ENCODE measurements at regions not wholly inside any gene's neighbourhood (a gene's known extent, or its start where the extent isn't known, plus 50 kb on each side); places are given as distances from the start of the nearest gene placed in this dataset.

- WGBS = 55% methylated on average over 10 of the region's 10 CpGs
- H3K27me3 ChIP-seq (ENCODE audit: insufficient read depth, low read length) = no peaks in the 10 kb centered on the region
- no peaks in the 10 kb centered on the region for H3K9me3 ChIP-seq (ENCODE audit: insufficient read depth, low read depth, low read length)
- H3K4me3 ChIP-seq (ENCODE audit: low read length) = no peak overlapping the region
- no peak overlapping the region for H3K27ac ChIP-seq (ENCODE audit: low read depth, low read length)
- H3K36me3 ChIP-seq (ENCODE audit: insufficient read depth, low read length) = no peaks in the 10 kb centered on the region
- H3K4me1 ChIP-seq (ENCODE audit: insufficient read depth, low read length) = peaks cover 23% of the 10 kb centered on the region
- no peak overlapping the region for H3K9ac ChIP-seq (ENCODE audit: low read depth, low read length)
Observed at GRCh38 chr6:14429396-14429795, 311.8 kb downstream of the CD83 start.

- Histone ChIP-seq H3K36me3 (ENCODE audit: insufficient read depth, low read length) (no peaks in the 10 kb centered on the region), H3K4me1 (ENCODE audit: insufficient read depth, low read length) (peaks cover 23% of the 10 kb centered on the region), H3K9ac (ENCODE audit: low read depth, low read length) (no peak overlapping the region), H3K4me3 (ENCODE audit: low read length) (no peak overlapping the region), H3K27me3 (ENCODE audit: insufficient read depth, low read length) (no peaks in the 10 kb centered on the region), H3K9me3 (ENCODE audit: insufficient read depth, low read depth, low read length) (no peaks in the 10 kb centered on the region), H3K27ac (ENCODE audit: low read depth, low read length) (no peak overlapping the region)
- 93% methylated on average over 2 of the region's 2 CpGs for WGBS
Observed at GRCh38 chr6:14430218-14430617, 312.6 kb downstream of the CD83 start.

GRCh38 chr6:14431385-14432330, 314.1 kb downstream of the CD83 start:
- H3K4me3 ChIP-seq (ENCODE audit: low read length) = no peak overlapping the region
- no peaks in the 10 kb centered on the region for H3K27me3 ChIP-seq (ENCODE audit: insufficient read depth, low read length)
- peaks cover 23% of the 10 kb centered on the region for H3K4me1 ChIP-seq (ENCODE audit: insufficient read depth, low read length)
- H3K9ac ChIP-seq (ENCODE audit: low read depth, low read length) = no peak overlapping the region
- H3K27ac ChIP-seq (ENCODE audit: low read depth, low read length) = no peak overlapping the region
- no peaks in the 10 kb centered on the region for H3K9me3 ChIP-seq (ENCODE audit: insufficient read depth, low read depth, low read length)
- WGBS = 83% methylated on average over 13 of the region's 14 CpGs
- no peaks in the 10 kb centered on the region for H3K36me3 ChIP-seq (ENCODE audit: insufficient read depth, low read length)

DNA sequence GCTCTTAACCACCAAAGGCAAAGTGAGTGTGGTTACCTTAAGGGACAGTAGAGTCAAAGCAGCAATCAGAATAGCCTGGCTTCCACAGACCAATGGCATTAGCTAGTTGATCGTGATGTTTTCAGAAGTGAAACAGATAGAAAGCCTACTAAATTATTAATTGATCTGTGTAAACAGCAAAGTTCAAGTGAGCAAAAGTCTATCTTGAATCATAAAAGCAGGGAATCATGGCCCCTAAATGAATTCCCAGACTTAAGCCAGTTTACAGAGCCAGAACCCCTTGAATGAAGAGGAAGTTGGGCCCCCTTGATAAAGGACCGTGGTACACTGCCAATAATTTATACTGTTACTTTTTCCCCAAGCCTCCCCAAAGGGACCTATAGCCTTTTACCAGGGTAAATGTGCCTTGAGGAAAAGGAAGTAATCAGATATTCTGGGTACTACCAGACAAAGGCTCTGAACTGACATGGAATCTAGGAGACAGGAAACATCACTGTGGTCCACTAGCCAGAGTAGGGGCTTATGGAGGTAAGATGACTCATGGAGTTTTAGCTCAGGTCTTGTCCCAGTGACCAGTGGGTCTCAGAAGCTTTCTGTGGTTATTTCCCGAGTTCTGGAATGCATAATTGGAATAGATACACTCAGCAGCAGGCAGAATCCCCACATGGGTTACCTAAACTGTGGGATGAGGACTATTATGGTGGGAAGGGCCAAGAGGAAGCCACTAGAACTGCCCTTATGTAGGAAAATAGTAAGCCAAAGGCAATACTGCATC, 317.5 kb downstream of the CD83 start:
- Histone ChIP-seq H3K36me3 (ENCODE audit: insufficient read depth, low read length) (no peaks in the 10 kb centered on the region), H3K9me3 (ENCODE audit: insufficient read depth, low read depth, low read length) (no peaks in the 10 kb centered on the region), H3K4me3 (ENCODE audit: low read length) (no peak overlapping the region), H3K27me3 (ENCODE audit: insufficient read depth, low read length) (no peaks in the 10 kb centered on the region), H3K9ac (ENCODE audit: low read depth, low read length) (no peak overlapping the region), H3K27ac (ENCODE audit: low read depth, low read length) (no peak overlapping the region), H3K4me1 (ENCODE audit: insufficient read depth, low read length) (peaks cover 13% of the 10 kb centered on the region)
- 98% methylated on average over 3 of the region's 3 CpGs for WGBS

- H3K9me3 ChIP-seq (ENCODE audit: insufficient read depth, low read depth, low read length) = no peaks in the 10 kb centered on the region
- H3K9ac ChIP-seq (ENCODE audit: low read depth, low read length) = no peak overlapping the region
- H3K4me1 ChIP-seq (ENCODE audit: insufficient read depth, low read length) = peaks cover 16% of the 10 kb centered on the region
- no peak overlapping the region for H3K4me3 ChIP-seq (ENCODE audit: low read length)
- H3K27me3 ChIP-seq (ENCODE audit: insufficient read depth, low read length) = no peaks in the 10 kb centered on the region
- no peaks in the 10 kb centered on the region for H3K36me3 ChIP-seq (ENCODE audit: insufficient read depth, low read length)
- 82% methylated on average over 3 of the region's 3 CpGs for WGBS
- no peak overlapping the region for H3K27ac ChIP-seq (ENCODE audit: low read depth, low read length)
Observed at GRCh38 chr6:14436592-14437132, 319.1 kb downstream of the CD83 start.

GRCh38 chr6:14439419-14439818, 321.8 kb downstream of the CD83 start:
- H3K4me3 ChIP-seq (ENCODE audit: low read length) = no peak overlapping the region
- no peaks in the 10 kb centered on the region for H3K36me3 ChIP-seq (ENCODE audit: insufficient read depth, low read length)
- no peaks in the 10 kb centered on the region for H3K9me3 ChIP-seq (ENCODE audit: insufficient read depth, low read depth, low read length)
- 91% methylated on average over 5 of the region's 5 CpGs for WGBS
- H3K9ac ChIP-seq (ENCODE audit: low read depth, low read length) = no peak overlapping the region
- no peak overlapping the region for H3K27ac ChIP-seq (ENCODE audit: low read depth, low read length)
- peaks cover 17% of the 10 kb centered on the region; the same call in 1 of the 2 replicates for H3K4me1 ChIP-seq (ENCODE audit: insufficient read depth, low read length)
- H3K27me3 ChIP-seq (ENCODE audit: insufficient read depth, low read length) = no peaks in the 10 kb centered on the region

GRCh38 chr6:14440215-14440910, 322.8 kb downstream of the CD83 start:
- Histone ChIP-seq H3K27me3 (ENCODE audit: insufficient read depth, low read length) (no peaks in the 10 kb centered on the region), H3K4me1 (ENCODE audit: insufficient read depth, low read length) (peaks cover 17% of the 10 kb centered on the region; the same call in 1 of the 2 replicates), H3K9ac (ENCODE audit: low read depth, low read length) (no peak overlapping the region), H3K27ac (ENCODE audit: low read depth, low read length) (no peak overlapping the region), H3K9me3 (ENCODE audit: insufficient read depth, low read depth, low read length) (no peaks in the 10 kb centered on the region), H3K4me3 (ENCODE audit: low read length) (no peak overlapping the region), H3K36me3 (ENCODE audit: insufficient read depth, low read length) (no peaks in the 10 kb centered on the region)
- WGBS = 100% methylated on average over 2 of the region's 4 CpGs

GRCh38 chr6:14440940-14441781, 323.6 kb downstream of the CD83 start:
- no peak overlapping the region for H3K27ac ChIP-seq (ENCODE audit: low read depth, low read length)
- H3K4me3 ChIP-seq (ENCODE audit: low read length) = no peak overlapping the region
- H3K9me3 ChIP-seq (ENCODE audit: insufficient read depth, low read depth, low read length) = no peaks in the 10 kb centered on the region
- H3K9ac ChIP-seq (ENCODE audit: low read depth, low read length) = no peak overlapping the region
- 69% methylated on average over 11 of the region's 13 CpGs for WGBS
- H3K4me1 ChIP-seq (ENCODE audit: insufficient read depth, low read length) = peaks cover 17% of the 10 kb centered on the region; the same call in 1 of the 2 replicates
- no peaks in the 10 kb centered on the region for H3K27me3 ChIP-seq (ENCODE audit: insufficient read depth, low read length)
- H3K36me3 ChIP-seq (ENCODE audit: insufficient read depth, low read length) = no peaks in the 10 kb centered on the region

GRCh38 chr6:14442242-14442641, 324.7 kb downstream of the CD83 start:
- 94% methylated on average over 11 of the region's 11 CpGs for WGBS
- no peaks in the 10 kb centered on the region for H3K36me3 ChIP-seq (ENCODE audit: insufficient read depth, low read length)
- H3K27ac ChIP-seq (ENCODE audit: low read depth, low read length) = no peak overlapping the region
- H3K27me3 ChIP-seq (ENCODE audit: insufficient read depth, low read length) = no peaks in the 10 kb centered on the region
- H3K4me3 ChIP-seq (ENCODE audit: low read length) = no peak overlapping the region
- H3K9ac ChIP-seq (ENCODE audit: low read depth, low read length) = no peak overlapping the region
- H3K9me3 ChIP-seq (ENCODE audit: insufficient read depth, low read depth, low read length) = no peaks in the 10 kb centered on the region
- H3K4me1 ChIP-seq (ENCODE audit: insufficient read depth, low read length) = peaks cover 17% of the 10 kb centered on the region; the same call in 1 of the 2 replicates

DNA sequence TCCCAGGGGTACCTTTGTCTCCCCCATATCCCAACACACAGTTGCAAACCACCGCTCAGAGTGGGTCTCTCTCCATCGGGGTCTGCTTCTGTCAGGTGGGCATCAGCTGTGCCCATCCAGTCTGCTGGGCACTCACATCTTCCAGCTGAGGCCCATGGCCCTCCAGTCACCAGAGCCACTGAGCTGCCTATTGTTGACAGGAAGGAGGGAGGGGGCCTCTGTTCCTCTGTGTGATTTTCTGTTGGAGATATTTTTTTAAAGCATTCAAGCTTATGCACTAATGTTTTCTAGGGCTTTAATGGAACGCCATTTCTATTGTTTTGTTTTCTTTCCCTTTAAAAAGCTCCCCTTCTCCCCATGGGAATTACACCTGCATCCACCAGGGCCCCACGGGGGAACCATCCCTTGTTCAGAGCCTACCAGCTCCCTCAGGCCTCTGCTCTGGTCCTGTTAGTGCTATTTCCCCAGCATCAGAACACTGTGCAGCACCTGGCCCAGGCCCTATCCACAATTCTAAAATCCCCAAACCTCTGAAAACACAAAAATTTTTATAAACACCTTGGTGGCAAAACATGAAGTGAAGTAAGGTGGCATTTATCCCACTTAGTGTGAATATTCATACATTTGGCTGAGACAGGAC, 326.2 kb downstream of the CD83 start:
- no peak overlapping the region for H3K27ac ChIP-seq (ENCODE audit: low read depth, low read length)
- H3K27me3 ChIP-seq (ENCODE audit: insufficient read depth, low read length) = no peaks in the 10 kb centered on the region
- no peaks in the 10 kb centered on the region for H3K36me3 ChIP-seq (ENCODE audit: insufficient read depth, low read length)
- peaks cover 17% of the 10 kb centered on the region; the same call in 1 of the 2 replicates for H3K4me1 ChIP-seq (ENCODE audit: insufficient read depth, low read length)
- no peak overlapping the region for H3K9ac ChIP-seq (ENCODE audit: low read depth, low read length)
- peaks cover 11% of the 10 kb centered on the region; the same call in 1 of the 2 replicates for H3K9me3 ChIP-seq (ENCODE audit: insufficient read depth, low read depth, low read length)
- no peak overlapping the region for H3K4me3 ChIP-seq (ENCODE audit: low read length)
- 86% methylated on average over 4 of the region's 4 CpGs for WGBS
